GM23338 (cell line): ENCODE measurements at regions not wholly inside any gene's neighbourhood (a gene's known extent, or its start where the extent isn't known, plus 50 kb on each side); places are given as distances from the start of the nearest gene placed in this dataset.

Source experiments
- EZH2 ChIP-seq: fragments of 200-600 bp; sonication (generic); IDR thresholded peaks from one replicate; pipeline ENCODE4 v1.8.0; 2017; ENCODE audit warnings: antibody characterized with exemption, mild to moderate bottlenecking, low read depth; ENCODE audit not compliant: unreplicated experiment
- EZH2phosphoT487 ChIP-seq: fragments of 200-600 bp; sonication (generic); IDR thresholded peaks from one replicate; pipeline ENCODE4 v1.8.1; 2018; ENCODE audit warnings: antibody characterized with exemption; ENCODE audit not compliant: unreplicated experiment
- JUNB ChIP-seq: IDR thresholded peaks from one replicate; pipeline ENCODE4 v1.6.1; 2016; ENCODE audit warnings: antibody characterized with exemption; ENCODE audit not compliant: unreplicated experiment
- NANOG ChIP-seq: IDR thresholded peaks from 2 replicates; pipeline ENCODE4 v1.6.1; 2016; ENCODE audit warnings: antibody characterized with exemption, borderline replicate concordance
- POLR2AphosphoS5 ChIP-seq: IDR thresholded peaks from 2 replicates; pipeline ENCODE4 v1.6.1; 2016; ENCODE audit warnings: antibody characterized with exemption, low read depth
- REST ChIP-seq: IDR thresholded peaks from one replicate; pipeline ENCODE4 v1.6.1; 2018; ENCODE audit warnings: antibody characterized with exemption; ENCODE audit not compliant: unreplicated experiment
- STAT1 ChIP-seq: IDR thresholded peaks from one replicate; pipeline ENCODE4 v1.6.1; 2016; ENCODE audit warnings: antibody characterized with exemption; ENCODE audit not compliant: unreplicated experiment
- ZNF114 ChIP-seq: fragments of 250-450 bp; sonication (Bioruptor Pico); IDR thresholded peaks from 2 replicates; pipeline ENCODE4 v1.5.0; 2020; ENCODE audit warnings: mild to moderate bottlenecking, moderate library complexity
- TF ChIP-seq, protein P1 (sequence below), 2 experiments: fragments of 200-600 bp in 1 of 2; sonication (generic) in 1 of 2; conservative IDR thresholded peaks; 2 replicates each; pipeline versions ENCODE4 v1.5.1 to v1.6.1; 2016 to 2017; ENCODE audit warnings: antibody characterized with exemption in 2 of 2, low read depth in 2 of 2, mild to moderate bottlenecking in 2 of 2, moderate library complexity in 1 of 2

- TF ChIP-seq, protein P1, sequence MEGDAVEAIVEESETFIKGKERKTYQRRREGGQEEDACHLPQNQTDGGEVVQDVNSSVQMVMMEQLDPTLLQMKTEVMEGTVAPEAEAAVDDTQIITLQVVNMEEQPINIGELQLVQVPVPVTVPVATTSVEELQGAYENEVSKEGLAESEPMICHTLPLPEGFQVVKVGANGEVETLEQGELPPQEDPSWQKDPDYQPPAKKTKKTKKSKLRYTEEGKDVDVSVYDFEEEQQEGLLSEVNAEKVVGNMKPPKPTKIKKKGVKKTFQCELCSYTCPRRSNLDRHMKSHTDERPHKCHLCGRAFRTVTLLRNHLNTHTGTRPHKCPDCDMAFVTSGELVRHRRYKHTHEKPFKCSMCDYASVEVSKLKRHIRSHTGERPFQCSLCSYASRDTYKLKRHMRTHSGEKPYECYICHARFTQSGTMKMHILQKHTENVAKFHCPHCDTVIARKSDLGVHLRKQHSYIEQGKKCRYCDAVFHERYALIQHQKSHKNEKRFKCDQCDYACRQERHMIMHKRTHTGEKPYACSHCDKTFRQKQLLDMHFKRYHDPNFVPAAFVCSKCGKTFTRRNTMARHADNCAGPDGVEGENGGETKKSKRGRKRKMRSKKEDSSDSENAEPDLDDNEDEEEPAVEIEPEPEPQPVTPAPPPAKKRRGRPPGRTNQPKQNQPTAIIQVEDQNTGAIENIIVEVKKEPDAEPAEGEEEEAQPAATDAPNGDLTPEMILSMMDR (conservative IDR thresholded peaks at IDR 0.05; ENCODE audit: low read depth in 2 of 2): no peak
- TF ChIP-seq EZH2phosphoT487 (no peak), EZH2 (no peak), POLR2AphosphoS5 (no peak), REST (no peak), JUNB (no peak), NANOG (no peak), STAT1 (no peak), ZNF114 (no peak)
Measured at GRCh38 chr2:64727013-64727767, 73.5 kb upstream of the SERTAD2 start.
